Muscle layer of duodenum (tissue), 2 donors: ENCODE measurements at regions not wholly inside any gene's neighbourhood (a gene's known extent, or its start where the extent isn't known, plus 50 kb on each side); places are given as distances from the start of the nearest gene placed in this dataset.

Experiments used
- H3K27ac ChIP-seq: one replicate; pipeline ENCODE4 v1.7.0; 2013; ENCODE audit warnings: mild to moderate bottlenecking, low read length
- H3K27me3 ChIP-seq: one replicate; pipeline ENCODE4 v1.7.0; 2013; ENCODE audit warnings: low read depth, mild to moderate bottlenecking, control low read depth, low read length
- H3K36me3 ChIP-seq, 2 donors: one replicate each; pipeline ENCODE4 v1.7.0; 2013; ENCODE audit warnings: low read length in 2 of 2, control low read depth in 1 of 2, mild to moderate bottlenecking in 1 of 2; ENCODE audit not compliant: insufficient read depth in 2 of 2, control insufficient read depth in 1 of 2
- H3K4me1 ChIP-seq, 2 donors: one replicate each; pipeline ENCODE4 v1.7.0; 2013; ENCODE audit warnings: low read length in 2 of 2, mild to moderate bottlenecking in 2 of 2, control low read depth in 1 of 2, moderate library complexity in 1 of 2; ENCODE audit not compliant: insufficient read depth in 2 of 2, control insufficient read depth in 1 of 2
- H3K4me3 ChIP-seq, 2 donors: one replicate each; pipeline ENCODE4 v1.7.0; 2013; ENCODE audit warnings: low read length in 2 of 2, low read depth in 1 of 2, mild to moderate bottlenecking in 1 of 2
- H3K9me3 ChIP-seq, 2 donors: one replicate each; pipeline ENCODE4 v1.7.0; 2013; ENCODE audit warnings: low read length in 2 of 2, control low read depth in 1 of 2, mild to moderate bottlenecking in 1 of 2; ENCODE audit not compliant: control insufficient read depth in 1 of 2
- donor health status: healthy.

- H3K4me1 ChIP-seq, result no peaks in the 10 kb centered on the region
- no peaks in the 10 kb centered on the region for H3K9me3 ChIP-seq
- no peaks in the 10 kb centered on the region for H3K36me3 ChIP-seq
- H3K4me3 ChIP-seq, result no peak overlapping the region
- H3K27ac ChIP-seq, result no peak overlapping the region
- H3K27me3 ChIP-seq, result no peaks in the 10 kb centered on the region
Measured at GRCh38 chr9:80191108-80191507, 619.3 kb downstream of the TLE4 start.

- Histone ChIP-seq H3K9me3 (no peaks in the 10 kb centered on the region), H3K4me1 (no peaks in the 10 kb centered on the region), H3K27ac (no peak overlapping the region), H3K27me3 (no peaks in the 10 kb centered on the region), H3K36me3 (no peaks in the 10 kb centered on the region), H3K4me3 (no peak overlapping the region)
Measured at GRCh38 chr9:80188579-80188978, 616.8 kb downstream of the TLE4 start.

DNA sequence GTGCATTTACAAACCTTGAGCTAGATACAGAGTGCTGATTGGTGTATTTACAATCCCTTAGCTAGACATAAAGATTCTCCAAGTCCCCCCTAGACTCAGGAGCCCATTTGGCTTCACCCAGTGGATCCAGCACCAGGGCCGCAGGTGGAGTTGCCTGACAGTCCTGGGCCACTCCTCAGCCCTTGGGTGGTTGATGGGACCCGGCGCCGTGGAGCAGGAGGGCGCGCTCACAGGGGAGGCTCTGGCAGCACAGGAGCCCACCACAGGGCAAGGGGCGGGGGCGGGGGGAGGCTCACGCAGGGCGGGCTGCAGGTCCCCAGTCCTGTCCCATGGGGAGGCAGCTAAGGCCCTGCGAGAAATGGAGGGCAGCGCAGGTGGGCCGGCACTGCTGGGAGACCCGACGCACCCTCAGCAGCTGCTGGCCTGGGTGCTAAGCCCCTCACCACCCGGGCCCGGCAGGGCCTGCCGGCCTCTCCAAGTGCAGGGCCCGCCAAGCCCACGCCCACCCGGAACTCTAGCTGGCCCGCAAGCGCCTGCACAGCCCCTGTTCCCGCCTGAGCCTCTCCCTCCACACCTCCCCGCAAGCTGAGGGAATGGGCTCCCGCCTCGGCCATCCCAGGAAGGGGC is 613.5 kb downstream of the TLE4 start:
- Histone ChIP-seq H3K4me1 (no peaks in the 10 kb centered on the region), H3K9me3 (peaks cover 0 to 6% of the 10 kb centered on the region in 2 donors), H3K36me3 (no peaks in the 10 kb centered on the region), H3K27ac (no peak overlapping the region), H3K27me3 (no peaks in the 10 kb centered on the region), H3K4me3 (no peak overlapping the region)

DNA sequence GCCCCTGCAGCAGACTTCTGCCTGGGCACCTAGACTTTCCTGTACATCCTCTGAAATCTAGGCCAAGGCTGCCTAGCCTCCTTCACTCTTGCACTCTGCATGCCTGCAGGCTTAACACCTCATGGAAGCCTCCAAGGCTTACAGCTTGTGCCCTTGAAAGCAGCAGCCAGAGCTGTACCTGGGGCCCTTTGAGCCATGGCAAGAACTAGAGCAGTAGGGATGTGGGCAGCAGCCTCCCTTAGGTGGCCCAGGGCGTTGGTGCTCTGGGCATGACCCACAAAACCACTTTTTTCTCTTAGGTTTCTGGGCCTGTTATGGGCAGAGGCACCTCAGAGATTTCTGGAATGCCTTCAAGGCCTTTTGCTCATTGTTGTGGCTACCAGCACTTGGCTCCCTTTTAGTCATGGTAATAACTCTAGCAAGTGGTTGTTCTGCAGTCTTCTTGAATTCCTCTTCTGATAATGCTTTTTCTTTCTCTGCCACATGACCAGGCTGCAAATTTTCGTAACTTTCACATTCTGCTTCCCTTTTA is 606.2 kb downstream of the TLE4 start:
- no peak overlapping the region for H3K27ac ChIP-seq
- no peaks in the 10 kb centered on the region for H3K4me1 ChIP-seq
- H3K4me3 ChIP-seq, result no peak overlapping the region
- H3K36me3 ChIP-seq, result no peaks in the 10 kb centered on the region
- no peaks in the 10 kb centered on the region for H3K27me3 ChIP-seq
- peaks cover 3 to 11% of the 10 kb centered on the region in 2 donors for H3K9me3 ChIP-seq

GRCh38 chr9:80175286-80176150 is 603.8 kb downstream of the TLE4 start:
- no peaks in the 10 kb centered on the region for H3K27me3 ChIP-seq
- H3K9me3 ChIP-seq, result peaks cover 3 to 5% of the 10 kb centered on the region in 2 donors
- no peak overlapping the region for H3K27ac ChIP-seq
- H3K36me3 ChIP-seq, result no peaks in the 10 kb centered on the region
- no peak overlapping the region for H3K4me3 ChIP-seq
- no peaks in the 10 kb centered on the region for H3K4me1 ChIP-seq

- H3K4me1 ChIP-seq, result peaks cover 0 to 7% of the 10 kb centered on the region in 2 donors
- no peak overlapping the region for H3K27ac ChIP-seq
- H3K36me3 ChIP-seq, result no peaks in the 10 kb centered on the region
- H3K4me3 ChIP-seq, result no peak overlapping the region
- H3K9me3 ChIP-seq, result no peaks in the 10 kb centered on the region
- H3K27me3 ChIP-seq, result no peaks in the 10 kb centered on the region
Measured at GRCh38 chr9:80163889-80164288, 592.1 kb downstream of the TLE4 start.

DNA sequence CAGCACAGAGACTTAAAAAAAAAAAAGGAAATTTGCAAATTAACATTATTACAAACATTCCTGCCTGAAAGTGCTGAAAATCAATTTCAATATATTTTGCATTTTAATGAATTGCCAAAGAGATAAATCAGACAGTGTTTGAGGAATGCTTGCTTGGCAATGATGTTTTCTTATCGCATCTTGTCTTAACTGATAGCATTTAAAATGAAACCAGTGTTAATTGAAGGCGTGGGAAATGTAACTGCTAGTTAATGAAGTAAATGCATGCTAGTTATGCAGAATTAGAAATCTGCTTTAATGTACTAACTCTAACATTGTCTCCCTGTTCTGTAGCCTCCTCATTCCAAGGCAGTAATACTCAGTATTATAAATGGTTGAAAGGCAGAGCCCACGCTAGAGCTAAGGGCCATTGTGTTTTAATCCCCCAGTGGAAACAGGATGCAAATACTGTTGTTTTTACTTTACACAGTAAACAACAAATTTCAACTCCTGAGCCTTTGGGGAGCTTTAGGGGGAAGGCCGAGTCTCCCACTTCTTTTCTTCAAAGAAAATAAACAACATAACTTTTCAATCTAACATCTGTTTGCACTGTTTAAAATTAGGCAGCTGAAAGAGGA is 586.9 kb downstream of the TLE4 start:
- no peak overlapping the region for H3K4me3 ChIP-seq
- no peak overlapping the region for H3K27ac ChIP-seq

DNA sequence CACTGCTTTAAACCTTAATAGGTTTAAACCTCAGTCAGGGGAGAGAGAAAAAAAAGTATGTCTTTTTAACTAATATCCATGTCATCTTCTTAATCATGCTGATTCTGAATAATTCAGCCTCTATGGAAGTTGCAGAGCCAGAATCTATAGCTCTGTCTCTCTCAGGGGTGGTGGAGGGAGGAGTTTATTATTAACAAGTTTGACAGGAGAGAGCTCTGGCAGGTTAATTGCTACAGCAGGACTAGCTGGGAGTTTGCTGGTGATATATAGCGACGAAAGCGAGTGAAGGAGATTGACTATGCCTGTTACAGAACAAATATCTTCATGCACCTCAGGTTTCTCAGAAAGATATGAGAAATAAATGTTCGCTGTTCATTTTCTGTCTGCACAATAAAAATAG is 586.4 kb downstream of the TLE4 start:
- Histone ChIP-seq H3K27ac (no peak overlapping the region), H3K4me1 (peaks cover 0 to 20% of the 10 kb centered on the region in 2 donors), H3K4me3 (no peak overlapping the region), H3K27me3 (no peaks in the 10 kb centered on the region), H3K36me3 (no peaks in the 10 kb centered on the region), H3K9me3 (peaks cover 0 to 3% of the 10 kb centered on the region in 2 donors)

More for the DNA sequence above, 586.9 kb downstream of the TLE4 start:
- no peaks in the 10 kb centered on the region for H3K36me3 ChIP-seq
- no peaks in the 10 kb centered on the region for H3K27me3 ChIP-seq
- H3K9me3 ChIP-seq, result peaks cover 0 to 3% of the 10 kb centered on the region in 2 donors
- peaks cover 0 to 20% of the 10 kb centered on the region in 2 donors for H3K4me1 ChIP-seq

GRCh38 chr9:80157561-80157983 is 585.8 kb downstream of the TLE4 start:
- Histone ChIP-seq H3K9me3 (peaks cover 0 to 3% of the 10 kb centered on the region in 2 donors), H3K27ac (no peak overlapping the region), H3K27me3 (no peaks in the 10 kb centered on the region), H3K4me1 (peaks cover 0 to 20% of the 10 kb centered on the region in 2 donors), H3K36me3 (no peaks in the 10 kb centered on the region), H3K4me3 (no peak overlapping the region)

- H3K27ac ChIP-seq, result no peak overlapping the region
- no peaks in the 10 kb centered on the region for H3K27me3 ChIP-seq
- H3K4me1 ChIP-seq, result peaks cover 0 to 20% of the 10 kb centered on the region in 2 donors
- H3K9me3 ChIP-seq, result peaks cover 0 to 3% of the 10 kb centered on the region in 2 donors
- H3K36me3 ChIP-seq, result no peaks in the 10 kb centered on the region
- H3K4me3 ChIP-seq, result no peak overlapping the region
Measured at GRCh38 chr9:80156756-80157472, 585.1 kb downstream of the TLE4 start.
